ENCODE measurements at regions not wholly inside any gene's neighbourhood (a gene's known extent, or its start where the extent isn't known, plus 50 kb on each side); places are given as distances from the start of the nearest gene placed in this dataset.

DNA sequence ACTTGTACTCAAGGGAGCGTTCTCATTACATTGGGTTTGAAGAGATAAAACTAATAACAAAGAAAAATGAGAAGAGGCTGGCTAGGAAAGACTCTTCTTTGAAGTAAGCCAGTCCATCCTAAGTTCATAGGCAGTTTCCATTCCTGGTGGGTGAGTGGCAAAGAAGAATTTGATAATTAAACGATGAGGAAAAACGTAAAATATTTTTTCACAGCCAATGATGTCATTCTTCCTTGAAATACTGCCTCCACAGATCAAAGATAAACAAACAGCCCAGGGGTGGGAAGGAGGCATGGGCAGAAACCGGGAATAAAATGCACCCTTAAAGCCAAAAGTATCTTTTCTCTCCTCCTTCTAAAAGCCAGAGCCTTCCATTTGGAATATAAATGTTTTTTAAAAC lies 346.6 kb downstream of the PMP22 start:
- TF ChIP-seq, protein P1, sequence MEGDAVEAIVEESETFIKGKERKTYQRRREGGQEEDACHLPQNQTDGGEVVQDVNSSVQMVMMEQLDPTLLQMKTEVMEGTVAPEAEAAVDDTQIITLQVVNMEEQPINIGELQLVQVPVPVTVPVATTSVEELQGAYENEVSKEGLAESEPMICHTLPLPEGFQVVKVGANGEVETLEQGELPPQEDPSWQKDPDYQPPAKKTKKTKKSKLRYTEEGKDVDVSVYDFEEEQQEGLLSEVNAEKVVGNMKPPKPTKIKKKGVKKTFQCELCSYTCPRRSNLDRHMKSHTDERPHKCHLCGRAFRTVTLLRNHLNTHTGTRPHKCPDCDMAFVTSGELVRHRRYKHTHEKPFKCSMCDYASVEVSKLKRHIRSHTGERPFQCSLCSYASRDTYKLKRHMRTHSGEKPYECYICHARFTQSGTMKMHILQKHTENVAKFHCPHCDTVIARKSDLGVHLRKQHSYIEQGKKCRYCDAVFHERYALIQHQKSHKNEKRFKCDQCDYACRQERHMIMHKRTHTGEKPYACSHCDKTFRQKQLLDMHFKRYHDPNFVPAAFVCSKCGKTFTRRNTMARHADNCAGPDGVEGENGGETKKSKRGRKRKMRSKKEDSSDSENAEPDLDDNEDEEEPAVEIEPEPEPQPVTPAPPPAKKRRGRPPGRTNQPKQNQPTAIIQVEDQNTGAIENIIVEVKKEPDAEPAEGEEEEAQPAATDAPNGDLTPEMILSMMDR (IDR thresholded peaks at IDR 0.05), result no peak
- TF ChIP-seq POLR2A (IDR thresholded peaks at IDR 0.05), result no peak

Data from uterus (tissue), 2 donors.